ENCODE measurements at regions not wholly inside any gene's neighbourhood (a gene's known extent, or its start where the extent isn't known, plus 50 kb on each side); places are given as distances from the start of the nearest gene placed in this dataset.

- TF ChIP-seq CTCF (IDR thresholded peaks at IDR 0.05), result no peak
- no peak for TF ChIP-seq POLR2AphosphoS5 (IDR thresholded peaks at IDR 0.05)
- TF ChIP-seq POLR2A (IDR thresholded peaks at IDR 0.05), result no peak
These were observed 214.6 kb upstream of the TLE4 start for GRCh38 chr9:79357194-79357593.

Measured in stomach (tissue), 4 donors.